ENCODE measurements at regions not wholly inside any gene's neighbourhood (a gene's known extent, or its start where the extent isn't known, plus 50 kb on each side); places are given as distances from the start of the nearest gene placed in this dataset.

DNA sequence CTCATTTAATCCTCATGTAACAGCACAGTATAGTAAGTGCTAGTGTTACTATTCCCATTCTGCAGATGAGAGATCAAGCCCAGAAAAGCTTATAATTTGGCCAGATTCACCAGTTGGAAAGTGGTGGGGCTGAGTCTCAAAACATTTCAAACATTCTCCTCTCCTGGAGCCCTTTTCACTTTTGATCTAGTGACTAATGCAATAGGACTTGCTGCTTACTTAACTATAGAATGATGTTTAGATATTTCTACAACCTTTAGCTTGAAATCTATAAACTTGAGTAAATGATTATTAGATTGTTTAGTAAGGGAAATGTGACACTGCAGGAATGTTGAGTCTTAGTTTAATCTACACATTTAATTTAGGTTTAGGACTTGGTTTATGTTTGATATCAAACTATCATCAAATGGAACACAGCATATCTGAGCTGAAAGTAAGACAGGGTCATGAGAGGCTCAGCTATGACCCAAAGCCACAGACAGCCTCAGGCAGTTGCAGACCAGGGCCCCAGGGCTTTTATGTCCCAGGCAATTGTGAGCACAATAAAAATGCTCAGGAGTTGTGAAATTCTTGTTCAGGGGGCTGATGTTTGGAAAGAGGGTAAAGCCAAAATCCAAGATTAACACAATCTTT, 199.5 kb upstream of the HS3ST1 start:
- no peak for DNase-seq (ENCODE audit: low read depth)

DNA sequence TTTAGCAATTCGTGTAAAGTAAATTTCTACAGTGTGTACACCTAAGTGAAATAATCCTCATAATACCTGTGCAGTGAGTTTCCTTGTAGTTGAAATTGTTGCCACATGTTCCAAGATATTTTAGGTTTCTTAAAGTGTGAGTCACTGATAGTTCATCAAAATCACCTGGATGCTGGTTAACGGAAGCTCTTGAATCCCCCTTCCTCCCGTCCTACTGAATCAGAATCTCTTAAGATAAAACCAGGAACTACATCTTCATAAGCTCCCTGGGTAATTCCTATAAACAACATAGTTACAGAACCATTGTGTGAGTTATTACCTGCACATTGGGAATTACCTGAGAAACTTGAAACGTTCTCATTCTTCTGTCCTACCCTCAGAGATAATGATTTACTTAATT, 197.4 kb upstream of the HS3ST1 start:
- no peak for DNase-seq (ENCODE audit: low read depth)

DNA sequence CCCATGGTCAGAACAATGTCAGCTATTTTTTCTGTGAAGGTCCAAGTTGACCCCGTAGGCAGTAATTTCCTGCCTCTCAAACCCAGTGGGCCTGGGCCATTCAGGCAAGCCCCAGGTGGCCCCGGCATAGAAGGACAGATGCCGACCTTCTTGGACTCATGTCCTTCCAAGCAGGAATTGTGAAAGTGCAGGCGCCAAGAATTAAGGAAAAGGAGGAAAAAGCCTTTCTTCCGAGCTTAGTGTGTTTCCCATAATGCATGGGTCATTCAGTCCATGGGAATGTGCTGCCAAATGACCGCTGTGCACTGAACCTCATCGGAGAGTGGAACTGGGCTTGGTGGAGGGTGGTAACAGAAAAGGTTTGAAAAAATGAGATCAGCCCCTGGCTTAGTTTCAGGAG, 196.5 kb upstream of the HS3ST1 start:
- no peak for DNase-seq (ENCODE audit: low read depth)

DNA sequence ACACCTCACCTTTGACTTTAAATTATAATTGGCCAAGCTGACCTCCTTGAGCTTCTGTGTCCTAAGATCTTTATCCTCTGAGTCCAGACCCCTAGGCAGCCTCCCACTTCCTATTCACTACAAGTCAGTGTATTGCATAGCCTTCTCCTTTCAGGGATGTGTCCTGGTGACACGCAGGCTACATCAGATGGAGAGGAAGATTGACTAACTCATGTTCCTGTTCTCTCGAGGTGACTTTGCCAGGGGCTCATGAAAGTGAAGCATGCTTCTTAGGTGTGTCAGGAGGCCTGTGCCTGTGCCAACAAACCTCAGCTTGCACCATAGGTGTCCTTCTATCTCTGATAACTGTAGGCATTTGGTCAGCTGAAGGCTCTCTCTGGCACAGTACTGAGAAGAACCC, 195.7 kb upstream of the HS3ST1 start:
- DNase-seq (ENCODE audit: low read depth), result no peak

DNA sequence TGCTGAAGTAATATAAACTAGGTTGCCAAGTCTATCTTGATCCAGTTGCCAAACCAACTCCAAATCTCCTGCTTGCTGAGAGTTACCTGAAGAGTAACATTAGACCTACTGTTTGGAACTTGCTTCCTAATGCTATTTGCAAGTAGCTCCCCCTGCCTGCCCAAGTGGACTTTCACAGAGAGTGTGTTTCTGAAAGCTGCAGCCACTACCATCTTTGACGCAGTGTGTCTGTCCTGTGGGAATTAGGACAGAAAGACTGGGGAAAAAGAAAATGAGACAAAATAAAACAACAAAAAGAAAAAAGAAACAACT, 195.0 kb upstream of the HS3ST1 start:
- no peak for DNase-seq (ENCODE audit: low read depth)

DNA sequence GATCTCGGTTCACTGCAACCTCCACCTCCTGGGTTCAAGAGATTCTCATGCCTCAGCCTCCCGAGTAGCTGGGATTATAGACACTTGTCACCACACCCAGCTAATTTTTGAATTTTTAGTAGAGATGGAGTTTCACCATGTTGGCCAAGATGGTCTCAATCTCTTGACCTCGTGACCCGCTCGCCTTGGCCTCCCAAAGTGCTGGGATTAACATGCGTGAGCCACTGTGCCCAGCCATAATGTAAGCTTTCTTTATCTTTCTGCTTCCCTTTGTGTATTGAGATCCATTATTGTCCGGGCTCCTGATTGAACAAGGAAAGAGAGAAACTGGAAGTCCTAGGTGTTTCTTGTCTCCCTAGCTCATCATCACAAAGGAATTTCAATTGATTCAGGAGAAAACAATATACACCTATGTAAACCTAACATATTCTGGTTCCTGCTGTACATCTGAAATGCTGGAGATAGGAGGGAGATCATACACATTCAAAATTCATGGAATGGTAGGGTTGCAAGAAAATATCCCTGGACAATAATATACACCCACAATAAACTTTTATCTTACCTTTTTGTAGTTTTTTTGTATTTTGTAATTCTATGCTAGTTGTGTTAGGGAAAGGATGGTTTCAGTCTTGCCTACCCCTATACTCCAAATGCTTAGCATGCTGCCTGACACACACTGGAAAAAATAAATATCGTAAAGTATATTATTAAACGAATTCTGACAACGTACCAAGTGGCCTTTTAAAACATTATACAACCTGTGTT, 194.4 kb upstream of the HS3ST1 start:
- no peak for DNase-seq (ENCODE audit: low read depth)

DNA sequence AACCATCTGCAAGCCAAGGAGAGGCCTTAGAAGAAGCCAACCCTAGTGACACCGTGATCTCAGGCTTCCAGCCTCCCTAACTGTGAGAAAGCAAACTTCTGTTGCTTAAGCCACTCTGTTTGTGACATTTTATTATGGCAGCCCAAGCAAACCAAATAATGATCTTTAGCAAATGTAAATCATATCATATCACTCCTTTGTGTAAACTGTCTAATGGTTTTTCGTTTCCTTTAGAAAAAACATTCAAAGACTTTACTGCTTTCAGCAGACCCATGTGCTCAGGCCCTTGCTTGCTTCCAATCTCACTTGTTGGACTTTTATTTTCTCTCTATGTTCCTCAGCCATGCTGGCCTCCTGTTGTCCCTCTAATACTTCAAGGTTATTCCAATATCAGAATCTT, 192.2 kb upstream of the HS3ST1 start:
- DNase-seq (ENCODE audit: low read depth), result no peak

DNA sequence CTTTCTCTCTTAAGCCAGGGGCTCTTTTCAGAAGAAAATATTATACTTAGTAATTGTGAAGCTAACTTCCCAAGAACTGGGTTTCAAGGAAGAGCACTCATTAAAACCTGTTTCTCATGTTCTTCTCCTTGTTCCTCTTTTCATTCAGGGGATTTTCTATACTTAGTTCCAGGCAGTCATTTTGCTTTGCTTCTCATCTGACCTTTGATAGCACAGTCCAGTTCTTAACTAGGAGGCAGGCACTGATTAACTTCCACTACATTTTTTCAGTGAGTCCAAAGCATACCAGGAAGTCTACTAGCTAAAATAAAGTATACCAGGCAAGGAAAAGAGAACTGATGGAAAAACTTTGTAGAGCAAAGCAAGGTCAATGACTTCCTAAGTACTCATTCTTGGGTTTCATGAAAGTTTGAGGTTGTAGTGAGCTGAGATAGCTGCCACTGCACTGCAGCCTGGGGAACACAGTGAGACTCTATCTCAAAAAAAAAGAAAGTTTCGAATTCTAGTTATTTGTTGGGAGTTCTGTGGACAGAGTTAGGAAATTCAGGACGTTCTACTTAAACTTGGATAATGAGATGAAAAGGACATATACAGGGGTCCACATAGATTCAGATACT, 190.1 kb upstream of the HS3ST1 start:
- DNase-seq (ENCODE audit: low read depth), result no peak

DNA sequence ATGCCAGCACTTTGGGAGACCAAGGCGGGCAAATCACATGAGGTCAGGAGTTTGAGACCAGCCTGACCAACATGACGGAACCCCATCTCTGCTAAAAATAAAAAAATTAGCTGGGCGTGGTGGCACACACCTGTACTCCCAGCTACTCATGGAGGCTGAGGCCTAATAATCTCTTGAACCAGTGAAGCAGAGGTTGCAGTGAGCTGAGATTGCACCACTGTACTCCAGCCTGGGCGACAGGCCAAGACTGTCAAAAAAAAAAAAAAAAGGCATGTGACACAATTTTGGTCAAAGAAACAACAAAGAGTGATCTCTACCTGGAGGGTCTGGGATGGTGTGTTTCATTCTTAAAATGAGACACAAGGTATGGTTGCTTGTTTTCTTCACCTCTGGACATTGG, 188.2 kb upstream of the HS3ST1 start:
- DNase-seq (ENCODE audit: low read depth), result no peak

DNA sequence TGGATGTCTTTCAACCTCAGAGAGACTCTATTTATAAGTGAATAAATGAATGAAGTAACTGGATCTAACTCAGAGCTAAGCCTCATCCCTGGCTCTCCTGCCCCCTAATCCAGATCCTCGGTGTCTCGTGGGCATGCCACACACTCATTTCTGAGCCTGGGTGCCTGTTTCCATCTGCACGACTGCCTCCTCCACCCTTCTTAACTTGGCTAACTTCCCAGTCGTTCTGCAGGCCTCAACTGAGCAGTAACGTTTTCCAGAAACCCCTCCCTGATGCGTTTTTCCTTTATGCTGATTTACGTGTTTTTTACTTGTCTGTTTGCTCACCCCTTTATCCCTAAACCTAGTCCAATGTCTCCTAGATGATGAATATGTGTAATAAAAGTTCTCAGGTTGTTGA, 186.9 kb upstream of the HS3ST1 start:
- no peak for DNase-seq (ENCODE audit: low read depth)

DNA sequence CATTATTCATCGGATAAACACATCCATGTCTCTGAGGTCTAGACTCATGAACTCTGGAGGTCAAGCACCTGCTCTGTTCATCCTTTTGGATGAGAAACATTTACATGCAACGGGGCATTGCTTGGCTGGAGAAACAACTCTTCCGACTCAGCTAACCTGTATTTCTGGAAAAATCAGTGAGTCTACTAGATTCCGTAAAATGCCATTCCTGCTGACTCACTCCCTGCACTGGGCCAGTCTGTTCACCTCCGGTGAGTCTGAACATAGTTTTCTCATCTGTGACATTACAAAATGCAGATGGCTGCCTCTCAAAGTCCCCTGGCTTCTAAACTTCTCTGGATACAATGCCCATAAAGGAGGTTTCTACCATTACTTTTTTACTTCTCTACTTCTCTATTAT, 185.7 kb upstream of the HS3ST1 start:
- no peak for DNase-seq (ENCODE audit: low read depth)

DNA sequence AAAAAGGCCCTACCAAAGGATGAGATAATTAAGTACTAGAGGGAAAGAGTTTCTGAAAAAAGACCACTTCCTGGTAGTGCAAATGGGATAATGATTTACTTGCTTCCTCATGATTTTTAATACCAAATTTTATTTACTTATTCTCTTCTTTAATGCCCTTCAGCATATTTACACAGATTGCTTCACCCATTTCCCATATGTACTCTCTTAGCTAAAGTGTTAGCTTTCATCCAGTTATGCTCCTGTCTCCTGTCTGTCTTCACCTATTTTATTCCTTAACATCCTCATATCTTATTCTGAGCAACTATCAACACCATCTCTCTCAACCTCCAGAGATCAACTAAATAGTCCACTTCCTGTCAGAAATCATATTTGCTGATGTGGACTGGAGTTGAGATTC, 183.2 kb upstream of the HS3ST1 start:
- DNase-seq (ENCODE audit: low read depth), result no peak

DNA sequence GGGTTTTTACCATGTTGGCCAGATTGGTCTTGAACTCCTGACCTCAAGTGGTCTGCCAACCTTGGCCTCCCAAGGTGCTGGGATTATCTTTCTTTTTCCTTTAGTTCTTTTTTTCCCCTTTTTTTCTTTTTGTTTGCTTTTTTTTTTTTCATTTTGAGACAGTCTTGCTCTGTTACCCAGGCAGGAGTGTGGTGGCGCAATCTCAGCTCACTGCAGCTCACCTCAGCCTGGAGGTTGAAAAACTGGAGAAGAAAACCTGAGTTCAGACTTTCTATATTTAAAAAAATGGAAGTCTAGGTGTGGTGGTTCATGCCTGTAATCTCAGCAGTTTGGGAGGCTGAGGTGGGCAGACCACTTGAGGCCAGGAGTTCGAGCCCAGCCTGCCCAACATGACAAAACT, 181.1 kb upstream of the HS3ST1 start:
- no peak for DNase-seq (ENCODE audit: low read depth)

DNA sequence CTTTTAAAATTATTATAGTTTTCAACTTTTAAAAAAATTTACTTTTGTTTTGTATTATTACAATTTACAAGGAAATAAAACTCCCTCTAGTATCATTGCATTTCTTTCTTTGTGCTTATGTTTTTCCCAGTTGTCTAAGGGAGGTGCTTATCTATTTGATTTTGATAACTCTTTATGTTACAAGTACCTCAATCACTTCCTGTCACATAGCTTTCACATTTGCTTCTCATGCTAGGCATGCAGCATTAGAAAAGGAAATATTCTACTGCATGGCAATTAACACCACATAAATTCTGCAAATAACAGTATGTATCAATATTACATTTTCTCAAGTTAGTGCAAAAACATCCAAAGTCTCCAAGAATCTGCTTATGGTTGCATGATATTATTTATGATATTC, 180.3 kb upstream of the HS3ST1 start:
- DNase-seq (ENCODE audit: low read depth), result no peak

DNA sequence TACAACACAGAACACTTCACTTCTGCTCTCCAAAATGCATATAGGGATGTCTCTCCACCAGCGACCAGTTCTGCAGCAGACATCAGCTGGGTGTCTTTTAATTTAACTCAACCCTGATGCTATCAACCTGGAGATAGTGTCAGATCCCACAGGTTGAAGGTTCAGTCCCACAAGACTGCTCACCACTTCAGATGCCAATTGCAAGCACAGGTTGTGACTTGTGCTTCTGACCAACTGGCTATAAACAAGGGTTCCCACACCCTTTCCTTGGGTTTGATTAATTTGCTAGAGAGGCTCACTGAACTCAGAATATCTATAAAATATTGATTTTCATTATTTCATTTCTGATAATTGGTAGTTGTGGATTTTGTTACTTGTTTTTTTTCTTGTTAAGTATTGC, 177.4 kb upstream of the HS3ST1 start:
- no peak for DNase-seq (ENCODE audit: low read depth)

DNA sequence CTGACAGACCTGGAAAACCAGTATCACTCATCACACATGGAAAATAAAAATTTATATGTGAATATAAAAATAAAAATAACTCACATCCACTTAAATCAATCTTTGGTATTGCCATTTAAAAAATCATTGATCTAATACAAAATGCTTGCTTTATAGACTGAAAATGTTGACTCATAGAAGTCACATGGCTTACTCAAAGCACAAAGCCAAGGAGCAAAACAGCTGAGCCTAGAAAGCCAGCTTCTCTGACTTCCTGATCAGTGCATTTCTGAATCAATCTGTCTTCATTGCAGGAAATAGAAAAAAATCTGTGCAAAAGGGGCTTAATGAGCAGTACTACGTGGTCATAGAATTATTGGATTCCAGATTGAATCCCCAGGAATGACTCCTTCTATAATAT, 176.9 kb upstream of the HS3ST1 start:
- DNase-seq (ENCODE audit: low read depth), result no peak

DNA sequence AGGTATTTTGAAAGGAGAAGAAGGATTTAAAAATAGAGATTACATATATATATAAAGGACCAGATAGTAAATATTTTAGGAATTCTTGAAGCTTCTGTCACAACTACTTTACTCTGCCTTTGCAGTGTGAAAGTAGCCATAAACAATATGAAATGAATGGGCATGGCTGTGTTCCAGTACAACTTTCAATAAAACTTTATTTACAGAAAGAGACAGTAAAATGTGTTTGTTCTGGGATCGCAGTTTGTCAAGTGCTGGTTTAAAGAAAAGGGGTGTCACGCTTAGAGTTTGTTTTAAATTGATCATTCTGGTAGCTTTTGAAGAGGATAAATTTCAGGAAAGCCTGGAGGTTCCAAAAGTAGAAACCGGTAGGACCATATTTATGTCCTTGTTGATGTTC, 176.1 kb upstream of the HS3ST1 start:
- DNase-seq (ENCODE audit: low read depth), result no peak

DNA sequence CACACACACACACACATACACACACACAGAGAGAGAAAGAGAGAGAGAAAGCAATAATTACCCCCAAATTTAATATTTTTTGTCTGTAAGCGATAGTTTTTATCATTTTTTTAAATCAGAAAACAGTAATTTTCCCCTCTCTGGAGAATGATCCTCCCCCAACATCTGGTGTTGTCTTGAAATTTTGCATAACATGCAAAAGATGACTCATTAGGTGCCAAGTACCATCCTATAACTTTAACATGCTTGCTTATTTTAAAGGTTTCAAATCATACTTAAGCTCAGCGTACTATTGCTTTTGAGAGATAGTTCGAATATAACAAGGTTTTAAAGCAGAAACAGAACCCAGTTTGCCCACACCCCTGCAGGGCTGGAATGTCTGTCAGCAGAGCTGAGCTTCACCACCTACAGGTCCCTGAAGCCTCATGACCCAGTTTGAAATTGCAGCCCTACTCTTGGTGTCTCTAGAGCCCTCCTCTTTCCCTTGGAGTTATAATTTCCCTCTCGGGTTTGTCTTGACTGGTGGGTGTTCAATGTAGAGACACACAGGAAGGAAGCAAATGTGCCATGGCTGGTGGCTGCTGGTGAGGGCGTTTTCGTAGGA, 175.0 kb upstream of the HS3ST1 start:
- DNase-seq (ENCODE audit: low read depth), result no peak

DNA sequence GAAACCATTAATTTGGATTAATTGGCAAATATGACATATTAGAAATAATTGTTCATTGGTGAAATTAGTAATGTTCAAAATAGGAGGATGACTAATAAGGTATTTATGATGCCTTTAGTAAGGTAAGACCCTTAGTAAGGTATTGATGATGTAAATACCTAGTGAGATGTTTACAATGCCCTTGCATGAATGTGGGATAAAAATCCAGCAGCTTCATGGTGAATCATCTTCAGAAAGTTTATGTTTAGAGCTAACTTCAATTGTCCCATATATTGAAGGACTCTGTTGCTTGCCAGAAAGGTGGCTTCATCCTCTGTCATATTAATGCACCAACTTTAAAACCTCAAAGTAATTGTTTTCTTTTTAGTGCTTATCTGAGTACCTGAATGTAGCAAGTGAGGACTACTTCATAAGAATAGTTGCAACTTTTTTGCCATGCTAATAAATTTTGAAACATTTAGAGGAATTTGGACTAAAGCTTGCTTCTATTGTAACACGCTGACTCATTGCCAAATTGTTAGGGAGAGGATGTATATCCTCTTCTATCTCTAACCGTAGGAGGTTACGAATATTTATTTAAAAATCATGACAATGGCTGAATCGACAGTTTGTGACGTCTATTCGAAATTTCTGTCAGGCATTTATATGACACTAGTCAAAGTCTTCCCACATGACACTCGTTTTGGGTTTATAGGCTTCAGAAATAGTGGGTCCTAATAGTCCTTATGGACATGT, 174.1 kb upstream of the HS3ST1 start:
- no peak for DNase-seq (ENCODE audit: low read depth)

DNA sequence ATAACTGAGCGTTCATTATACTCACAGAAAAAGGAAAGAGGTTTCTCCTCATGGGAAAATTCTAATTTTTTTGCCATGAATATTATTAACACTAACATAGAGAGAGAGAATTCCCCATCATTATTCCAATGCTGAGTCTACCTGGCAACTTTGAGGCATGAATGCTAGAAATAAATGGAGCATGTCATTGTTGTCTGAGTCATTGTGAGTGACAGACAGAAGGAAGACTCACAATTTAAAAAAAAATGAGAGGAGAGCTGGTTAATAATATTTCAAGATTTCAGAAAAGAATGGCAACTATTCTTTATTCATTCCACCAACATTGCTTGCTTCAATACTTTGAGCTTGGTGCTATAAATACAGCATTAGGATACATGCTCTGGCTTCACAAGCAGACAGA, 170.4 kb upstream of the HS3ST1 start:
- no peak for DNase-seq (ENCODE audit: low read depth)

DNA sequence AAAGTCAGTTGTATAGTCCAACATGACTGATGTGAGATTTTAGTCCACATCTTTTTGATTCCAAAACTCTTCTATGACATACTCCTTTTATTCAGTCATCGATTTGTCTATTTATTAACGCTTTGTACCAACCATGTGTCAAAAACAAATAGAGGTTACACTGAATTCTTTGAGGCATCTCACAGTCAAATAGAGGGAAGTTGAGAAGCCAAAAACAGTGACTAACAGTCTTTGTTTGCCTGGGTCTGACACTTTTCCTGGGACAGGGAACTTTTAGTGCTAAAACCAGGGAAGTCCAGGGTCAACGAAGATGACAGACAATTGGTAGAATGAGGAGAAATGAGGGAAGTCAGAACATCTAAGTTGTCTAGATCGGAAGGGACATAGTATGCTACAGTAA, 169.9 kb upstream of the HS3ST1 start:
- DNase-seq (ENCODE audit: low read depth), result no peak

DNA sequence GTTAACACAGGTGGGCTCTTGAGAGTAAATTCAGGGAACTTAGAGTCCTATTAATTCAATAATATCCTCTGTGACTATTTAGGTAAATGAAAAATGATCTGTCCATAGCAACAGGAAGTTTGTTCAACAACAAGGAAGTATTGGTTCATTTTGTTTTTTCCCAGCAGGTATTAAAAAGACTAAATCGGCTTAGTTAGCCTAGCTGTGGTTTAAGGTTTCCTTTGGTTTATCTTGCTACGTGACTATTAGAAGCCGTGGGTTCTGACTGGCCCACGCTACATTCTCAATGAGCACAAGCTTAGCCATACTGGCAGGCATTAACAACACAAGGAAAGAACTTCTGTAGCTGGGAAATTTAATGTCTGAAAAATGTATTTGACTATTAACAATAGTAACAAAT, 168.8 kb upstream of the HS3ST1 start:
- DNase-seq (ENCODE audit: low read depth), result no peak

DNA sequence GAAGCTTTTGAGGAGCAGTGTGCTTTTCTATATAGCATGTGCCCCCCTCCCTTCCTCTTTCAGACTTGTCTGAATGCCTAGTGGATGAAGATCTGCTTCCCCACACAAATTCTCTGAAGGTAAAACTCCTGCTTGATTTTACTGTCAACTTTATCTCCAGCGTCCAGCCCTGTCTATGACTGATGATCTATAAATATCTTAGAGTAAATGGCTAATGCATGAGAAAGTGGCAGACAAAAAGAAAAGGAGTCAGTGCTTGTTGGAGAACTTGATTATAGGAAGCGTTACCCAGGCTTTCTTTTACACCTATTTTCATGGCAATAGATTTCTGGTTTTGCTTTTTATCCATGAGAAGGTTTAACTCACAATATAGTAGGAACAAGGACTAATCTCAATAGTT, 168.3 kb upstream of the HS3ST1 start:
- no peak for DNase-seq (ENCODE audit: low read depth)

Measured in activated T-helper 9 cell treated with anti-CD3 and anti-CD28 coated beads, Interleukin-2, amount 50 U/mL, for 16 hours (primary cell).